Fibroblast of pulmonary artery (primary cell): ENCODE measurements at regions not wholly inside any gene's neighbourhood (a gene's known extent, or its start where the extent isn't known, plus 50 kb on each side); places are given as distances from the start of the nearest gene placed in this dataset.

Source experiments
- DNase-seq: peaks from one replicate; pipeline ENCODE4 v3.0.0-alpha.2; 2010; ENCODE audit warnings: low read depth
- H3K4me3 ChIP-seq: replicated peaks from 2 replicates; pipeline ENCODE4 v1.5.1; 2011; ENCODE audit warnings: low read depth, mild to moderate bottlenecking, control low read depth, low read length, moderate library complexity
- TF ChIP-seq, protein P1 (sequence below): IDR thresholded peaks from 2 replicates; pipeline ENCODE4 v1.5.1; 2011; ENCODE audit warnings: mild to moderate bottlenecking, control low read depth, low read length, inconsistent platforms; ENCODE audit errors: missing control alignments

- TF ChIP-seq, protein P1, sequence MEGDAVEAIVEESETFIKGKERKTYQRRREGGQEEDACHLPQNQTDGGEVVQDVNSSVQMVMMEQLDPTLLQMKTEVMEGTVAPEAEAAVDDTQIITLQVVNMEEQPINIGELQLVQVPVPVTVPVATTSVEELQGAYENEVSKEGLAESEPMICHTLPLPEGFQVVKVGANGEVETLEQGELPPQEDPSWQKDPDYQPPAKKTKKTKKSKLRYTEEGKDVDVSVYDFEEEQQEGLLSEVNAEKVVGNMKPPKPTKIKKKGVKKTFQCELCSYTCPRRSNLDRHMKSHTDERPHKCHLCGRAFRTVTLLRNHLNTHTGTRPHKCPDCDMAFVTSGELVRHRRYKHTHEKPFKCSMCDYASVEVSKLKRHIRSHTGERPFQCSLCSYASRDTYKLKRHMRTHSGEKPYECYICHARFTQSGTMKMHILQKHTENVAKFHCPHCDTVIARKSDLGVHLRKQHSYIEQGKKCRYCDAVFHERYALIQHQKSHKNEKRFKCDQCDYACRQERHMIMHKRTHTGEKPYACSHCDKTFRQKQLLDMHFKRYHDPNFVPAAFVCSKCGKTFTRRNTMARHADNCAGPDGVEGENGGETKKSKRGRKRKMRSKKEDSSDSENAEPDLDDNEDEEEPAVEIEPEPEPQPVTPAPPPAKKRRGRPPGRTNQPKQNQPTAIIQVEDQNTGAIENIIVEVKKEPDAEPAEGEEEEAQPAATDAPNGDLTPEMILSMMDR = no peak
- DNase-seq = no peak
These were observed 381.4 kb downstream of the ADRA2A start for GRCh38 chr10:111458256-111458655.

GRCh38 chr10:111459967-111460366, 383.1 kb downstream of the ADRA2A start:
- TF ChIP-seq, protein P1 = no peak
- DNase-seq = no peak
- H3K4me3 ChIP-seq = no peak overlapping the region

More at GRCh38 chr10:111458256-111458655, 381.4 kb downstream of the ADRA2A start:
- H3K4me3 ChIP-seq = no peak overlapping the region

DNA sequence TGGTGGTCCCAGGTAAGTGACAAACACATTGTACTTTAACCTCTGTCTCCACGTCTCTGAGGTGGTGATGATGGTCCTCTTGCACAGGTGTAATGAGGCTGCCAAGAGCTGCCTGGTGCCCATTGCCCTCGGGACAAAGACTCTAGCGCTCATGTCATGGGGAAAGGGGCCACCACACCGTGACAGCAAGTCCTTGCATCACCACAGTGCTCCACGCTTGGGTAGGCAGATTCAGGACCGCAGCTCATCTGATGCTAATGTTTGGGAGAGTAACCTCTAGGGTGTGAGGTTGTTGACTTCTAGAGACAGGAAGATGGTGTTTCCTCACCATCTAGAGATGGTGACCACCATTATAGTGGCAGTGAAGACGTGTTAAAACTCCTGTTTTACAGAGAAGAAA, 395.6 kb downstream of the ADRA2A start:
- TF ChIP-seq, protein P1 = no peak
- no peak for DNase-seq
- H3K4me3 ChIP-seq = no peak overlapping the region

DNA sequence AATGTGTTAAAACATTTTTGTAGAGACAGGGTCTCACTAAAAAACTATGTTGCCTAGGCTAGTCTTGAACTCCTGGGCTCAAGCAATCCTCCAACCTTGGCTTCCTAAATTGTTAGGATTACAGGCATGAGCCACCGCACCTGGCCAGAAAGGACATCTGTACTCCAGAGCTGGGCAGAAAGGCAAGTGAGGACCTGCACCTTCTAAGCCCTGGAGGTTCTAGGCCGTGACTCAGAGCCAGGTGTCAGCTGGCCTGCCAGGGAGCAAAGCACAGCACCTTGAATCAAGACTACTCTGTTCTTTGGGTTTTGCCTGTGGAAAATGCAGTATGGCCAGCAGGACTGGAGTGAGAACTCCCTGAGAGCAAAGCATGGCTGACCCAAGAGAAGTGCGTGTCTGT, 396.5 kb downstream of the ADRA2A start:
- TF ChIP-seq, protein P1 = no peak
- no peak overlapping the region for H3K4me3 ChIP-seq
- DNase-seq = no peak

DNA sequence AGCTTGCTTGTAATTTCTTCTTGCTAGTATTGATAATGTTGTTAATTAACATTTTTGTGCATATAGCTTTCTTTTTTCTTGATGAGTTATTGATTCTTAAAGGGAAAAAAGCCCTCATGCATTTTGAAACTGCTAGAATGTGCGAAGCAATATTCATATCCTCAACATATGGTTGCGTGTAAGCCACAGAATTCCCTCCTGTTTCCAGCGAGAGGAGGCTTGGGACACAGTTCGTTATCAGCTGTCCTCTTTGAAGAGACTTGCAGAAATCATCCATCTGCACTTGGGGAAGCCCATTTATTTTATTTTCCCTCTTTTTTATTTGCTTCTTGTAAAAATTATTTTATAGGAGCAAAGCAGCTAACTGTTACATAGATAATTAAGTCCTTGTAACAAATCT, 398.0 kb downstream of the ADRA2A start:
- TF ChIP-seq, protein P1 = no peak
- DNase-seq = no peak

GRCh38 chr10:111475720-111476119, 398.9 kb downstream of the ADRA2A start:
- no peak overlapping the region for H3K4me3 ChIP-seq
- TF ChIP-seq, protein P1 = no peak
- DNase-seq = no peak

More for the DNA sequence above, 398.0 kb downstream of the ADRA2A start:
- no peak overlapping the region for H3K4me3 ChIP-seq

- no peak for DNase-seq
- TF ChIP-seq, protein P1 = no peak
- no peak overlapping the region for H3K4me3 ChIP-seq
These were observed 401.8 kb downstream of the ADRA2A start for GRCh38 chr10:111478651-111479050.
